Spleen (tissue), 11 donors: ENCODE measurements at regions not wholly inside any gene's neighbourhood (a gene's known extent, or its start where the extent isn't known, plus 50 kb on each side); places are given as distances from the start of the nearest gene placed in this dataset.
A peak's percentile ranks its signal among the peaks of the same experiment; 100 is the strongest.

ENCODE experiments used
- DNase-seq: peaks from one replicate; pipeline ENCODE4 v3.0.0-alpha.2; 2020
- H3K27ac ChIP-seq, 8 donors: fragments of 200-600 bp; sonication (generic) in 7 of 8; 1 replicate in 4 of 8; 2 replicates in 4 of 8; pipeline versions ENCODE4 v1.5.0 to v1.8.0; 2016 to 2021; ENCODE audit warnings: inconsistent platforms in 4 of 8, mild to moderate bottlenecking in 4 of 8, moderate library complexity in 1 of 8
- H3K27me3 ChIP-seq, 7 donors: fragments of 200-600 bp; sonication (generic) in 6 of 7; replicated peaks in 1 of 7; 1 replicate in 4 of 7; 2 replicates in 3 of 7; pipeline versions ENCODE4 v1.5.0 to v1.8.0; 2016 to 2021; ENCODE audit warnings: inconsistent platforms in 3 of 7, mild to moderate bottlenecking in 1 of 7
- H3K36me3 ChIP-seq, 6 donors: fragments of 200-600 bp; sonication (generic) in 5 of 6; 1 replicate in 4 of 6; 2 replicates in 2 of 6; pipeline versions ENCODE4 v1.5.0 to v1.8.0; 2016 to 2021; ENCODE audit warnings: inconsistent platforms in 2 of 6
- H3K4me1 ChIP-seq, 6 donors: fragments of 200-600 bp; sonication (generic) in 5 of 6; 1 replicate in 3 of 6; 2 replicates in 3 of 6; pipeline versions ENCODE4 v1.5.0 to v1.8.0; 2016 to 2021; ENCODE audit warnings: inconsistent platforms in 3 of 6
- H3K4me3 ChIP-seq, 8 donors: fragments of 200-600 bp; sonication (generic) in 7 of 8; 1 replicate in 4 of 8; 2 replicates in 4 of 8; pipeline versions ENCODE4 v1.5.0 to v1.8.0; 2016 to 2021; ENCODE audit warnings: inconsistent platforms in 4 of 8, mild to moderate bottlenecking in 4 of 8, moderate library complexity in 2 of 8
- H3K9me3 ChIP-seq, 8 donors: fragments of 200-600 bp; sonication (generic) in 7 of 8; 1 replicate in 4 of 8; 2 replicates in 4 of 8; pipeline versions ENCODE4 v1.5.0 to v1.8.0; 2016 to 2021; ENCODE audit warnings: inconsistent platforms in 4 of 8
- CTCF ChIP-seq, 11 experiments: fragments of 200-600 bp in 7 of 11; fragments of 450-650 bp in 4 of 11; sonication (generic) in 4 of 11; IDR thresholded peaks in 8 of 11; conservative IDR thresholded peaks in 3 of 11; 1 replicate in 7 of 11; 2 replicates in 4 of 11; pipeline versions ENCODE4 v1.4.0 to v1.8.0; 2016 to 2021; ENCODE audit warnings: antibody characterized with exemption in 11 of 11, inconsistent platforms in 4 of 11, mild to moderate bottlenecking in 1 of 11
- POLR2A ChIP-seq, 3 donors: fragments of 450-650 bp; IDR thresholded peaks; one replicate each; pipeline ENCODE4 v1.5.1; 2017; ENCODE audit warnings: antibody characterized with exemption in 3 of 3, mild to moderate bottlenecking in 1 of 3
- POLR2AphosphoS5 ChIP-seq, 3 donors: sonication (generic); formaldehyde crosslinking; IDR thresholded peaks; one replicate each; pipeline ENCODE4 v1.5.1; 2017; ENCODE audit warnings: antibody characterized with exemption in 3 of 3
- WGBS, 5 donors: extraction: QIAGEN DNeasy Blood & Tissue Kit in 3 of 5; methylation state at CpG; one replicate each; pipeline versions ENCODE4 v1.1.5 to v1.1.7; 2013 to 2018; 5-methylcytosine and 5-hydroxymethylcytosine counted together
- intact Hi-C: fragments of 100-400 bp; cut with DNase I; formaldehyde crosslinking; loops from one replicate; pipeline ENCODE4 v1.15.0; 2023; ENCODE audit warnings: low total_unique reads
- donor health status: healthy with polysubstance abuse.
- donor health status: DM: no; HTN: no; CAD: no; lungs with moderate emphysema.
- donor health status: DM: no; HTN: no; CAD: no.
- donor health status: Bipolar disorder and iron deficiency.
- donor health status: healthy.
- donor health status: DM: no; HTN: no; CAD: no.
- donor health status: DM: yes; HTN: yes; CAD: no.

- Histone ChIP-seq H3K36me3 (no peaks in the 10 kb centered on the region), H3K27ac (no peak overlapping the region), H3K27me3 (peaks cover 0 to 57% (median 0%) of the 10 kb centered on the region in 7 donors), H3K4me1 (no peaks in the 10 kb centered on the region), H3K9me3 (no peaks in the 10 kb centered on the region), H3K4me3 (no peak overlapping the region)
- TF ChIP-seq CTCF (IDR thresholded peaks at IDR 0.05 in 8 of 11, conservative IDR thresholded peaks at IDR 0.05 in 3 of 11) (no peak), POLR2A (IDR thresholded peaks at IDR 0.05) (no peak), POLR2AphosphoS5 (IDR thresholded peaks at IDR 0.05) (no peak)
- 82 to 95% (median 88%) methylated on average over 6 of the region's 6 CpGs for WGBS, 5 donors
- DNase-seq: no peak
- intact Hi-C loops: no loop called here
Measured at GRCh38 chr11:134517115-134517514, 105.1 kb upstream of the B3GAT1 start.

- TF ChIP-seq POLR2AphosphoS5 (IDR thresholded peaks at IDR 0.05): no peak
- TF ChIP-seq POLR2A (IDR thresholded peaks at IDR 0.05): no peak
- TF ChIP-seq CTCF (IDR thresholded peaks at IDR 0.05 in 8 of 11, conservative IDR thresholded peaks at IDR 0.05 in 3 of 11): no peak
- no peaks in the 10 kb centered on the region for H3K36me3 ChIP-seq
- H3K27me3 ChIP-seq: peaks cover 0 to 55% (median 0%) of the 10 kb centered on the region in 7 donors
- H3K4me1 ChIP-seq: no peaks in the 10 kb centered on the region
- WGBS, 5 donors: 68 to 80% (median 76%) methylated on average over 9 of the region's 9 CpGs
- H3K4me3 ChIP-seq: no peak overlapping the region
- H3K27ac ChIP-seq: no peak overlapping the region
- intact Hi-C loops: no loop called here
- DNase-seq: peak; percentile 64
- no peaks in the 10 kb centered on the region for H3K9me3 ChIP-seq
Measured at GRCh38 chr11:134516529-134516928, 104.5 kb upstream of the B3GAT1 start.

- TF ChIP-seq POLR2A (IDR thresholded peaks at IDR 0.05) (no peak), CTCF (IDR thresholded peaks at IDR 0.05 in 8 of 11, conservative IDR thresholded peaks at IDR 0.05 in 3 of 11) (no peak), POLR2AphosphoS5 (IDR thresholded peaks at IDR 0.05) (no peak)
- no peaks in the 10 kb centered on the region for H3K9me3 ChIP-seq
- no peaks in the 10 kb centered on the region for H3K4me1 ChIP-seq
- no peaks in the 10 kb centered on the region for H3K36me3 ChIP-seq
- DNase-seq: peak; percentile 56
- H3K4me3 ChIP-seq: no peak overlapping the region
- H3K27ac ChIP-seq: no peak overlapping the region
- H3K27me3 ChIP-seq: peaks cover 0 to 55% (median 0%) of the 10 kb centered on the region in 7 donors
- intact Hi-C loops: no loop called here
- 85 to 89% (median 86%) methylated on average over 23 to 26 of the region's 26 CpGs for WGBS, 5 donors
Measured at GRCh38 chr11:134515081-134515960, 103.3 kb upstream of the B3GAT1 start.

- intact Hi-C loops: no loop called here
- Histone ChIP-seq H3K27me3 (peaks cover 0 to 62% (median 0%) of the 10 kb centered on the region in 7 donors), H3K4me3 (no peak overlapping the region), H3K4me1 (no peaks in the 10 kb centered on the region), H3K27ac (no peak overlapping the region), H3K36me3 (no peaks in the 10 kb centered on the region), H3K9me3 (no peaks in the 10 kb centered on the region)
- WGBS, 5 donors: 64 to 78% (median 71%) methylated on average over 9 to 10 of the region's 10 CpGs
- peak; percentile 69 for DNase-seq
- TF ChIP-seq POLR2AphosphoS5 (IDR thresholded peaks at IDR 0.05) (no peak), CTCF (IDR thresholded peaks at IDR 0.05 in 8 of 11, conservative IDR thresholded peaks at IDR 0.05 in 3 of 11) (no peak), POLR2A (IDR thresholded peaks at IDR 0.05) (no peak)
Measured at GRCh38 chr11:134514354-134514951, 102.4 kb upstream of the B3GAT1 start.
